ENCODE measurements at regions not wholly inside any gene's neighbourhood (a gene's known extent, or its start where the extent isn't known, plus 50 kb on each side); places are given as distances from the start of the nearest gene placed in this dataset.

- DNase-seq (ENCODE audit: low spot score) = no peak
- no peaks in the 10 kb centered on the region for H3K4me1 ChIP-seq
- no peaks in the 10 kb centered on the region for H3K9me3 ChIP-seq
- H3K36me3 ChIP-seq = no peaks in the 10 kb centered on the region
- H3K4me3 ChIP-seq = no peak overlapping the region
- no peak overlapping the region for H3K27ac ChIP-seq
- H3K27me3 ChIP-seq = no peaks in the 10 kb centered on the region
- TF ChIP-seq, protein P1, sequence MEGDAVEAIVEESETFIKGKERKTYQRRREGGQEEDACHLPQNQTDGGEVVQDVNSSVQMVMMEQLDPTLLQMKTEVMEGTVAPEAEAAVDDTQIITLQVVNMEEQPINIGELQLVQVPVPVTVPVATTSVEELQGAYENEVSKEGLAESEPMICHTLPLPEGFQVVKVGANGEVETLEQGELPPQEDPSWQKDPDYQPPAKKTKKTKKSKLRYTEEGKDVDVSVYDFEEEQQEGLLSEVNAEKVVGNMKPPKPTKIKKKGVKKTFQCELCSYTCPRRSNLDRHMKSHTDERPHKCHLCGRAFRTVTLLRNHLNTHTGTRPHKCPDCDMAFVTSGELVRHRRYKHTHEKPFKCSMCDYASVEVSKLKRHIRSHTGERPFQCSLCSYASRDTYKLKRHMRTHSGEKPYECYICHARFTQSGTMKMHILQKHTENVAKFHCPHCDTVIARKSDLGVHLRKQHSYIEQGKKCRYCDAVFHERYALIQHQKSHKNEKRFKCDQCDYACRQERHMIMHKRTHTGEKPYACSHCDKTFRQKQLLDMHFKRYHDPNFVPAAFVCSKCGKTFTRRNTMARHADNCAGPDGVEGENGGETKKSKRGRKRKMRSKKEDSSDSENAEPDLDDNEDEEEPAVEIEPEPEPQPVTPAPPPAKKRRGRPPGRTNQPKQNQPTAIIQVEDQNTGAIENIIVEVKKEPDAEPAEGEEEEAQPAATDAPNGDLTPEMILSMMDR (IDR thresholded peaks at IDR 0.05) = no peak
Observed at GRCh38 chr14:56868660-56869059, 58.4 kb upstream of the OTX2 start.

GRCh38 chr14:56862836-56863235 is 52.6 kb upstream of the OTX2 start:
- Histone ChIP-seq H3K27me3 (no peaks in the 10 kb centered on the region), H3K4me3 (no peak overlapping the region), H3K9me3 (no peaks in the 10 kb centered on the region), H3K27ac (no peak overlapping the region), H3K4me1 (no peaks in the 10 kb centered on the region), H3K36me3 (no peaks in the 10 kb centered on the region)
- TF ChIP-seq, protein P1 (IDR thresholded peaks at IDR 0.05) = no peak
- no peak for DNase-seq (ENCODE audit: low spot score)

- TF ChIP-seq, protein P1 (IDR thresholded peaks at IDR 0.05) = no peak
- no peaks in the 10 kb centered on the region for H3K27me3 ChIP-seq
- no peaks in the 10 kb centered on the region for H3K36me3 ChIP-seq
- no peak overlapping the region for H3K4me3 ChIP-seq
- no peaks in the 10 kb centered on the region for H3K9me3 ChIP-seq
- DNase-seq (ENCODE audit: low spot score) = no peak
- no peaks in the 10 kb centered on the region for H3K4me1 ChIP-seq
- H3K27ac ChIP-seq = no peak overlapping the region
Observed at GRCh38 chr14:56860441-56860840, 50.2 kb upstream of the OTX2 start.
